ENCODE measurements at regions not wholly inside any gene's neighbourhood (a gene's known extent, or its start where the extent isn't known, plus 50 kb on each side); places are given as distances from the start of the nearest gene placed in this dataset.
A peak's percentile ranks its signal among the peaks of the same experiment; 100 is the strongest.

DNA sequence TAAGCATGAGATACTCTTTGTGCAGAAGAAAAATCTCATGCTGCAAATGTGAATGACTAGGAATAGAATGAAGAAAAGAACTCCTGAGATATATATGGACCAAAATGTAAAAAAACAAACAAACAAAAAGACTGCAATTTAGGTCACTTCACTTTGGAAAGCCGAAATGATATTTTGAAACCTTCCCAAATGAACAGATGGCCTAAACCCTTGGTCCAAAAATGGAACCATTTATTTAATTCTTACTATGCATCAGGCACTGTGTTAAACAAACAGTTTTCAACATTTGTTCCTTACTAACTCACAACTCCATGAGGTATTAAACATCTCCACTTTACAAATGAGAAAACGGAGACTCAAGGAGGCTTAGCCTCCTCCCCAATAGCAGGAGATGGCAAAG, 107.5 kb downstream of the VIP start:
- ATAC-seq (no peak), DNase-seq (no peak)
- intact Hi-C loops (cut with micrococcal nuclease), result no loop called here
- no peaks in the 10 kb centered on the region for H3K9me3 ChIP-seq (ENCODE audit: control insufficient read depth, insufficient read depth, low read length)
- peaks cover 11 to 20% of the 10 kb centered on the region in 2 donors for H3K27me3 Mint-ChIP-seq (ENCODE audit: low read depth in 2 of 2)
- peaks cover 4% of the 10 kb centered on the region for H3K27me3 ChIP-seq (ENCODE audit: control insufficient read depth, insufficient read depth, low read length)
- TF ChIP-seq, protein P1, sequence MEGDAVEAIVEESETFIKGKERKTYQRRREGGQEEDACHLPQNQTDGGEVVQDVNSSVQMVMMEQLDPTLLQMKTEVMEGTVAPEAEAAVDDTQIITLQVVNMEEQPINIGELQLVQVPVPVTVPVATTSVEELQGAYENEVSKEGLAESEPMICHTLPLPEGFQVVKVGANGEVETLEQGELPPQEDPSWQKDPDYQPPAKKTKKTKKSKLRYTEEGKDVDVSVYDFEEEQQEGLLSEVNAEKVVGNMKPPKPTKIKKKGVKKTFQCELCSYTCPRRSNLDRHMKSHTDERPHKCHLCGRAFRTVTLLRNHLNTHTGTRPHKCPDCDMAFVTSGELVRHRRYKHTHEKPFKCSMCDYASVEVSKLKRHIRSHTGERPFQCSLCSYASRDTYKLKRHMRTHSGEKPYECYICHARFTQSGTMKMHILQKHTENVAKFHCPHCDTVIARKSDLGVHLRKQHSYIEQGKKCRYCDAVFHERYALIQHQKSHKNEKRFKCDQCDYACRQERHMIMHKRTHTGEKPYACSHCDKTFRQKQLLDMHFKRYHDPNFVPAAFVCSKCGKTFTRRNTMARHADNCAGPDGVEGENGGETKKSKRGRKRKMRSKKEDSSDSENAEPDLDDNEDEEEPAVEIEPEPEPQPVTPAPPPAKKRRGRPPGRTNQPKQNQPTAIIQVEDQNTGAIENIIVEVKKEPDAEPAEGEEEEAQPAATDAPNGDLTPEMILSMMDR (IDR thresholded peaks at IDR 0.05), result no peak
- no peak overlapping the region for H3K4me3 Mint-ChIP-seq
- no peaks in the 10 kb centered on the region for H3K9me3 Mint-ChIP-seq
- no peaks in the 10 kb centered on the region for H3K4me1 Mint-ChIP-seq
- H3K4me1 ChIP-seq (ENCODE audit: control insufficient read depth, insufficient read depth, low read length), result no peaks in the 10 kb centered on the region
- H3K27ac Mint-ChIP-seq, result no peak overlapping the region
- WGBS (ENCODE audit: insufficient coverage), result 84% methylated on average over 2 of the region's 2 CpGs
- H3K36me3 ChIP-seq (ENCODE audit: control insufficient read depth, insufficient read depth, low read length), result no peaks in the 10 kb centered on the region
- no peak overlapping the region for H3K27ac ChIP-seq (ENCODE audit: low read length)
- H3K4me3 ChIP-seq (ENCODE audit: low read length), result no peak overlapping the region
- H3K36me3 Mint-ChIP-seq, result no peaks in the 10 kb centered on the region

DNA sequence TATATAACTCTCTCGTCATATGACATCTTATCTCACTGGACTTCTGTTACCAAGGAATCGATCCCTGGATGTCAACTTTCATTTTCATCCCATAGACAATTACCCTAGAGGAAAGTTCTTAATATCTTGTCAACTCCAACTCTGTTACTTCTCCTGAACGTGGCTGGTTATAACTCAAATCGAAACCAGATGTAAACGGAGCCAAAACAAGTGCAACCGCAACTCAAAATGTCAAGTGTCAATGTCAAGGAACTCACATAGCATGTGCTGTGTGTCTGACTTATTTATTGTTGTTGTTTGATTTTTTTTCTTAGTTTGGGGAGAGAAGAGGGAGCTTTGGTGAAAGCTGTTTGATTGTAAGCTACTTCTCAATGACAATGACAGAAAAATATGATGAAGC, 108.6 kb downstream of the VIP start:
- WGBS (ENCODE audit: insufficient coverage), result 61% methylated on average over 6 of the region's 6 CpGs
- DNase-seq (no peak), ATAC-seq (no peak)
- Mint-ChIP-seq H3K4me3 (no peak overlapping the region), H3K27ac (no peak overlapping the region), H3K4me1 (no peaks in the 10 kb centered on the region), H3K9me3 (no peaks in the 10 kb centered on the region), H3K36me3 (no peaks in the 10 kb centered on the region), H3K27me3 (ENCODE audit: low read depth in 2 of 2) (peaks cover 8 to 15% of the 10 kb centered on the region in 2 donors)
- H3K4me3 ChIP-seq (ENCODE audit: low read length), result no peak overlapping the region
- H3K9me3 ChIP-seq (ENCODE audit: control insufficient read depth, insufficient read depth, low read length), result no peaks in the 10 kb centered on the region
- H3K36me3 ChIP-seq (ENCODE audit: control insufficient read depth, insufficient read depth, low read length), result no peaks in the 10 kb centered on the region
- TF ChIP-seq, protein P1 (IDR thresholded peaks at IDR 0.05), result no peak
- no peaks in the 10 kb centered on the region for H3K4me1 ChIP-seq (ENCODE audit: control insufficient read depth, insufficient read depth, low read length)
- intact Hi-C loops (cut with micrococcal nuclease), result no loop called here
- no peak overlapping the region for H3K27ac ChIP-seq (ENCODE audit: low read length)
- peaks cover 4% of the 10 kb centered on the region for H3K27me3 ChIP-seq (ENCODE audit: control insufficient read depth, insufficient read depth, low read length)

DNA sequence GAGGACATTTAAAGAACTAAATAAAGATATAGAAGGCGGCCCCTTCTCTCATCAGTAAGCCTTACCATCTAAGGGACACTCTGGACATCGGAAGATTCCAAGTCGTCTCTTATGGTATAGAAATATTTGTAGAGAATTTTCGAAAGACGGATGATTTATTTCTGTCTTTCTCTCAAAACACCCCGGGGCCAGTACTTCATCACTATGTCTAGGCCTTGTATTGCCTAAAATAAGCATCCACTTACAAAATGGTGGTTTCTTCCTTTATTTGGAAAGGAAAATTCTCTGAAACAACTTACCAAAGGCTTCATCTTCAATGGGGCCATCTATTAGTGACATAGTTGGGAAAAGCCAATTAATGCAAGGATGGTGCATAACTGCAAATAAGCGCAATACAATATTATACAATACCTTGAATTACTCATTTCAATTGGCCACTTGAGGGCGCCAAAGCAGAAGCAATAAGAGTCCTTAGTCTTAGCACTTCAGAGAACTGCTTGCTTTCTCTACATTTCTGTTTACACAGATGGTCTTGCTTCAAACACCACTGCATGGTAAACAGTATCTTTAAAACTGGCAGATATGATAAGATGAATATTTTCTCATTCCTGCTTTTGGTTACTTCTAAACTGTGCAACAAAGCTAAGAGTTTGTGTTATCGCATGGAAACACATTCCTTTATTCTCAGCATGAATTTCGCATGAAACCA, 113.2 kb downstream of the VIP start:
- TF ChIP-seq, protein P1 (IDR thresholded peaks at IDR 0.05), result peak; percentile 70
- no peaks in the 10 kb centered on the region for H3K4me1 ChIP-seq (ENCODE audit: control insufficient read depth, insufficient read depth, low read length)
- ATAC-seq, result peak; percentile 53 to 81 (median 78)
- intact Hi-C loops (cut with micrococcal nuclease), result loop anchor here (2.0 to 5.0 kb wide), 2 partner anchors 84 to 449 kb away; no protein-coding TSS in a partner anchor
- no peak overlapping the region for H3K4me3 ChIP-seq (ENCODE audit: low read length)
- H3K4me1 Mint-ChIP-seq, result no peaks in the 10 kb centered on the region
- H3K27ac Mint-ChIP-seq, result no peak overlapping the region
- no peaks in the 10 kb centered on the region for H3K9me3 Mint-ChIP-seq
- H3K27ac ChIP-seq (ENCODE audit: low read length), result no peak overlapping the region
- peaks cover 12 to 15% of the 10 kb centered on the region in 2 donors for H3K27me3 Mint-ChIP-seq (ENCODE audit: low read depth in 2 of 2)
- H3K27me3 ChIP-seq (ENCODE audit: control insufficient read depth, insufficient read depth, low read length), result peaks cover 2% of the 10 kb centered on the region
- no peaks in the 10 kb centered on the region for H3K36me3 ChIP-seq (ENCODE audit: control insufficient read depth, insufficient read depth, low read length)
- H3K4me3 Mint-ChIP-seq, result no peak overlapping the region
- WGBS (ENCODE audit: insufficient coverage), result 65% methylated on average over 5 of the region's 10 CpGs
- DNase-seq, result peak; percentile 21 to 80
- no peaks in the 10 kb centered on the region for H3K9me3 ChIP-seq (ENCODE audit: control insufficient read depth, insufficient read depth, low read length)
- H3K36me3 Mint-ChIP-seq, result no peaks in the 10 kb centered on the region

DNA sequence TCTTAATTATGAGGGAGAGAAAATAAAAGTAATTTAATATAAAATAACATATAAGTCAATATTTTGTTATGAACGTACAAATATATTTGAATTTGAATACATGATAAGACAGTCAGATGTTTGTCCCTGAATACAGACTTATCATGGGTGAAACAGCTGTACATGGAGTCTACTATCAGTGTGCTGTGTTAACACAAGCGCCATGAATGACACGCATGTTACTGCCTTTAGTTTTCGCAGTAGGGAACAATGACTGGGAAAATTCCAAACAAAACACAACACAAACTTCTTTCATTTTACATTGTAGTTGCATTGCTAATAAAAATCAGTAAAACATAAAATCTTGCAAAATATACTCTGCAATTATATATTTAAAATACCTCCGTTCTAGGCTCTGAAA, 108.6 kb downstream of the FBXO5 start:
- no peaks in the 10 kb centered on the region for H3K36me3 ChIP-seq (ENCODE audit: control insufficient read depth, insufficient read depth, low read length)
- H3K27me3 Mint-ChIP-seq (ENCODE audit: low read depth in 2 of 2), result peaks cover 9 to 24% of the 10 kb centered on the region in 2 donors
- peaks cover 1% of the 10 kb centered on the region for H3K36me3 Mint-ChIP-seq
- H3K4me3 Mint-ChIP-seq, result no peak overlapping the region
- H3K27me3 ChIP-seq (ENCODE audit: control insufficient read depth, insufficient read depth, low read length), result no peaks in the 10 kb centered on the region
- WGBS (ENCODE audit: insufficient coverage), result 100% methylated on average over 1 of the region's 5 CpGs
- no peak overlapping the region for H3K27ac ChIP-seq (ENCODE audit: low read length)
- DNase-seq (no peak), ATAC-seq (no peak)
- H3K4me3 ChIP-seq (ENCODE audit: low read length), result no peak overlapping the region
- no peaks in the 10 kb centered on the region for H3K9me3 Mint-ChIP-seq
- no peaks in the 10 kb centered on the region for H3K4me1 Mint-ChIP-seq
- intact Hi-C loops (cut with micrococcal nuclease), result no loop called here
- H3K9me3 ChIP-seq (ENCODE audit: control insufficient read depth, insufficient read depth, low read length), result no peaks in the 10 kb centered on the region
- TF ChIP-seq, protein P1 (IDR thresholded peaks at IDR 0.05), result no peak
- H3K27ac Mint-ChIP-seq, result no peak overlapping the region
- H3K4me1 ChIP-seq (ENCODE audit: control insufficient read depth, insufficient read depth, low read length), result no peaks in the 10 kb centered on the region

All from natural killer cell (primary cell).